Adrenal gland (tissue), 5 donors: ENCODE measurements at regions not wholly inside any gene's neighbourhood (a gene's known extent, or its start where the extent isn't known, plus 50 kb on each side); places are given as distances from the start of the nearest gene placed in this dataset.

Experiments used
- CTCF ChIP-seq, 6 experiments: fragments of 450-650 bp in 4 of 6; fragments of 200-600 bp in 2 of 6; sonication (generic) in 1 of 6; IDR thresholded peaks; 1 replicate in 5 of 6; 2 replicates in 1 of 6; pipeline versions ENCODE4 v1.5.1 to v1.8.0; 2016 to 2021; ENCODE audit warnings: antibody characterized with exemption in 6 of 6, mild to moderate bottlenecking in 2 of 6, moderate library complexity in 1 of 6
- POLR2A ChIP-seq, 2 donors: fragments of 450-650 bp; IDR thresholded peaks; one replicate each; pipeline ENCODE4 v1.6.1; 2017; ENCODE audit warnings: antibody characterized with exemption in 2 of 2, mild to moderate bottlenecking in 2 of 2, moderate library complexity in 1 of 2
- donor health status: DM: no; HTN: no; CAD: no.

- TF ChIP-seq CTCF (IDR thresholded peaks at IDR 0.05) (no peak), POLR2A (IDR thresholded peaks at IDR 0.05) (no peak)
These were observed 244.0 kb upstream of the KLF6 start for GRCh38 chr10:4028854-4029583.
